Ovary (tissue), 7 donors: ENCODE measurements at regions not wholly inside any gene's neighbourhood (a gene's known extent, or its start where the extent isn't known, plus 50 kb on each side); places are given as distances from the start of the nearest gene placed in this dataset.
"Not testable (repeated sequence)": the region's sequence is repeated elsewhere in the genome, so short reads cannot be mapped to it uniquely, and the experiment has no call there.

Experiments
- DNase-seq, 5 donors: peaks; one replicate each; pipeline ENCODE4 v3.0.0-alpha.2; 2019 to 2020
- H3K27ac ChIP-seq, 2 donors: fragments of 200-600 bp; one replicate each; pipeline versions ENCODE4 v1.5.1 to v1.8.0; 2019 to 2022
- H3K27me3 ChIP-seq: fragments of 200-600 bp; one replicate; pipeline ENCODE4 v1.8.0; 2022
- H3K36me3 ChIP-seq: fragments of 200-600 bp; sonication (generic); one replicate; pipeline ENCODE4 v1.5.1; 2019
- H3K4me1 ChIP-seq: one replicate; pipeline ENCODE4 v1.8.1; 2013; ENCODE audit warnings: mild to moderate bottlenecking, moderate library complexity; ENCODE audit not compliant: insufficient read depth
- H3K4me3 ChIP-seq: fragments of 200-600 bp; sonication (generic); one replicate; pipeline ENCODE4 v1.5.1; 2017
- H3K9me3 ChIP-seq, 2 donors: fragments of 200-600 bp in 1 of 2; sonication (generic) in 1 of 2; one replicate each; pipeline versions ENCODE4 v1.5.1 to v1.8.1; 2013 to 2019; ENCODE audit warnings: mild to moderate bottlenecking in 1 of 2, moderate library complexity in 1 of 2
- CTCF ChIP-seq, 3 donors: fragments of 450-650 bp in 2 of 3; fragments of 200-600 bp in 1 of 3; IDR thresholded peaks; one replicate each; pipeline versions ENCODE4 v1.5.1 to v1.8.0; 2016 to 2022; ENCODE audit warnings: antibody characterized with exemption in 3 of 3, mild to moderate bottlenecking in 1 of 3
- EP300 ChIP-seq: sonication (generic); formaldehyde crosslinking; IDR thresholded peaks from one replicate; pipeline ENCODE4 v1.6.1; 2017; ENCODE audit warnings: antibody characterized with exemption
- POLR2A ChIP-seq: fragments of 450-650 bp; IDR thresholded peaks from one replicate; pipeline ENCODE4 v1.6.1; 2017; ENCODE audit warnings: antibody characterized with exemption, mild to moderate bottlenecking, moderate library complexity
- WGBS, 3 donors: extraction: QIAGEN DNeasy Blood & Tissue Kit in 1 of 3; methylation state at CpG; one replicate each; pipeline versions ENCODE4 v1.1.5 to v1.1.7; 2013 to 2017; 5-methylcytosine and 5-hydroxymethylcytosine counted together
- intact Hi-C, 4 donors: fragments of 100-400 bp; cut with DNase I; formaldehyde crosslinking; loops; one replicate each; pipeline versions ENCODE4 v1.11.0 to v1.15.1; 2022 to 2023
- donor health status: DM: no; HTN: no; CAD: no; lungs with moderate emphysema.
- donor health status: DM: no; HTN: no; CAD: no.
- donor health status: Bipolar disorder and iron deficiency.
- donor health status: DM: no; HTN: no; CAD: no.
- donor health status: DM: yes; HTN: yes; CAD: no.

- intact Hi-C loops, H3K4me1 ChIP-seq, H3K27ac ChIP-seq, H3K36me3 ChIP-seq, H3K27me3 ChIP-seq, H3K9me3 ChIP-seq, H3K4me3 ChIP-seq: not testable (repeated sequence)
- 42 to 55% (median 55%) methylated on average over 4 of the region's 4 CpGs for WGBS, 3 donors
- DNase-seq, result peak in 1 of 5 donors; percentile 46
Measured at GRCh38 chr21:9744593-9744992, 776.8 kb upstream of the TPTE start.

- H3K36me3 ChIP-seq, H3K27ac ChIP-seq, H3K27me3 ChIP-seq, H3K4me3 ChIP-seq, H3K4me1 ChIP-seq, intact Hi-C loops, DNase-seq, H3K9me3 ChIP-seq: not testable (repeated sequence)
- 36 to 45% (median 43%) methylated on average over 9 of the region's 9 CpGs for WGBS, 3 donors
Measured at GRCh38 chr21:9745457-9746108, 775.8 kb upstream of the TPTE start.

- intact Hi-C loops, DNase-seq, H3K4me1 ChIP-seq, H3K27ac ChIP-seq, H3K9me3 ChIP-seq, H3K4me3 ChIP-seq, H3K27me3 ChIP-seq, H3K36me3 ChIP-seq: not testable (repeated sequence)
- WGBS, 3 donors, result 21 to 41% (median 38%) methylated on average over 2 of the region's 2 CpGs
Measured at GRCh38 chr21:9746311-9746710, 775.1 kb upstream of the TPTE start.

GRCh38 chr21:9746831-9747606, 774.4 kb upstream of the TPTE start:
- H3K4me1 ChIP-seq, H3K27me3 ChIP-seq, H3K4me3 ChIP-seq, DNase-seq, H3K27ac ChIP-seq, intact Hi-C loops, H3K36me3 ChIP-seq, H3K9me3 ChIP-seq: not testable (repeated sequence)
- WGBS, 3 donors, result 41 to 52% (median 46%) methylated on average over 7 to 8 of the region's 8 CpGs

- H3K4me1 ChIP-seq, H3K4me3 ChIP-seq, intact Hi-C loops, H3K9me3 ChIP-seq, H3K27ac ChIP-seq, DNase-seq, H3K27me3 ChIP-seq, H3K36me3 ChIP-seq: not testable (repeated sequence)
- 48 to 56% (median 54%) methylated on average over 5 of the region's 5 CpGs for WGBS, 3 donors
Measured at GRCh38 chr21:9747870-9748269, 773.5 kb upstream of the TPTE start.

GRCh38 chr21:9748451-9748850, 772.9 kb upstream of the TPTE start:
- H3K36me3 ChIP-seq, H3K4me3 ChIP-seq, H3K27ac ChIP-seq, DNase-seq, H3K27me3 ChIP-seq, H3K9me3 ChIP-seq, H3K4me1 ChIP-seq, intact Hi-C loops: not testable (repeated sequence)
- WGBS, 3 donors, result 47 to 58% (median 52%) methylated on average over 4 of the region's 4 CpGs

GRCh38 chr21:9749741-9750230, 771.6 kb upstream of the TPTE start:
- 66 to 76% (median 67%) methylated on average over 7 of the region's 7 CpGs for WGBS, 3 donors
- H3K27me3 ChIP-seq, H3K27ac ChIP-seq, DNase-seq, H3K36me3 ChIP-seq, H3K4me3 ChIP-seq, intact Hi-C loops, H3K9me3 ChIP-seq, H3K4me1 ChIP-seq: not testable (repeated sequence)

GRCh38 chr21:9750341-9751086, 770.9 kb upstream of the TPTE start:
- Histone ChIP-seq H3K4me1 (no peaks in the 10 kb centered on the region), H3K27me3 (no peaks in the 10 kb centered on the region), H3K9me3 (no peaks in the 10 kb centered on the region), H3K27ac (no peak overlapping the region), H3K36me3 (no peaks in the 10 kb centered on the region), H3K4me3 (no peak overlapping the region)
- 63 to 70% (median 66%) methylated on average over 13 of the region's 13 CpGs for WGBS, 3 donors
- DNase-seq, result no peak
- TF ChIP-seq EP300, result no peak
- TF ChIP-seq CTCF (IDR thresholded peaks at IDR 0.05), result no peak
- no peak for TF ChIP-seq POLR2A
- intact Hi-C loops, result no loop called here

- H3K4me3 ChIP-seq, H3K36me3 ChIP-seq, H3K9me3 ChIP-seq, H3K27me3 ChIP-seq, DNase-seq, H3K4me1 ChIP-seq, intact Hi-C loops, H3K27ac ChIP-seq: not testable (repeated sequence)
- 63 to 71% (median 70%) methylated on average over 6 of the region's 6 CpGs for WGBS, 3 donors
Measured at GRCh38 chr21:9751087-9751585, 770.2 kb upstream of the TPTE start.

GRCh38 chr21:9752028-9752427, 769.4 kb upstream of the TPTE start:
- H3K27ac ChIP-seq, H3K4me3 ChIP-seq, DNase-seq, H3K4me1 ChIP-seq, intact Hi-C loops, H3K36me3 ChIP-seq, H3K9me3 ChIP-seq, H3K27me3 ChIP-seq: not testable (repeated sequence)
- 63 to 73% (median 66%) methylated on average over 9 of the region's 9 CpGs for WGBS, 3 donors
